Endometrial microvascular endothelial cells (primary cell): ENCODE measurements at regions not wholly inside any gene's neighbourhood (a gene's known extent, or its start where the extent isn't known, plus 50 kb on each side); places are given as distances from the start of the nearest gene placed in this dataset.

Experiments
- in situ Hi-C: cut with HindIII; loops from 2 replicates; pipeline ENCODE4 v1.10.0; 2017; ENCODE audit warnings: low sequenced_read_pairs, low pct_unique_long_range_greater_than_20kb; ENCODE audit errors: inconsistent ontology term

GRCh38 chr18:47613929-47614328 is 316.5 kb downstream of the SMAD2 start:
- in situ Hi-C loops, result no loop called here

GRCh38 chr18:47611649-47612048 is 318.8 kb downstream of the SMAD2 start:
- in situ Hi-C loops, result no loop called here

GRCh38 chr18:47606526-47606925 is 323.9 kb downstream of the SMAD2 start:
- in situ Hi-C loops, result no loop called here

GRCh38 chr18:47605093-47605492 is 325.4 kb downstream of the SMAD2 start:
- in situ Hi-C loops, result no loop called here

- in situ Hi-C loops, result no loop called here
These were observed 326.4 kb downstream of the SMAD2 start for GRCh38 chr18:47604021-47604420.

- in situ Hi-C loops, result no loop called here
These were observed 327.3 kb downstream of the SMAD2 start for GRCh38 chr18:47603158-47603557.

GRCh38 chr18:47602273-47602897 is 328.1 kb downstream of the SMAD2 start:
- in situ Hi-C loops, result no loop called here

GRCh38 chr18:47601581-47602272 is 328.7 kb downstream of the SMAD2 start:
- in situ Hi-C loops, result no loop called here

GRCh38 chr18:47595831-47596501 is 334.5 kb downstream of the SMAD2 start:
- in situ Hi-C loops, result no loop called here

- in situ Hi-C loops, result no loop called here
These were observed 335.8 kb downstream of the SMAD2 start for GRCh38 chr18:47594621-47595086.

GRCh38 chr18:47593744-47594472 is 336.6 kb downstream of the SMAD2 start:
- in situ Hi-C loops, result no loop called here

- in situ Hi-C loops, result no loop called here
These were observed 339.0 kb downstream of the SMAD2 start for GRCh38 chr18:47591429-47591828.

GRCh38 chr18:47587587-47587986 is 336.1 kb upstream of the SKOR2 start:
- in situ Hi-C loops, result no loop called here

- in situ Hi-C loops, result no loop called here
These were observed 335.1 kb upstream of the SKOR2 start for GRCh38 chr18:47586418-47587070.

- in situ Hi-C loops, result no loop called here
These were observed 334.5 kb upstream of the SKOR2 start for GRCh38 chr18:47585914-47586313.

- in situ Hi-C loops, result no loop called here
These were observed 333.7 kb upstream of the SKOR2 start for GRCh38 chr18:47585136-47585535.

- in situ Hi-C loops, result no loop called here
These were observed 330.6 kb upstream of the SKOR2 start for GRCh38 chr18:47582093-47582492.

GRCh38 chr18:47577520-47577919 is 326.1 kb upstream of the SKOR2 start:
- in situ Hi-C loops, result no loop called here

- in situ Hi-C loops, result no loop called here
These were observed 323.5 kb upstream of the SKOR2 start for GRCh38 chr18:47574966-47575365.
